Endothelial cell (in vitro differentiated cells): ENCODE measurements at regions not wholly inside any gene's neighbourhood (a gene's known extent, or its start where the extent isn't known, plus 50 kb on each side); places are given as distances from the start of the nearest gene placed in this dataset.

Experiments used
- DNase-seq: peaks from one replicate; pipeline ENCODE4 v3.0.0; 2021; ENCODE audit warnings: low spot score
- H3K27ac Mint-ChIP-seq: one replicate; pipeline ENCODE4 v1.8.0; 2021; ENCODE audit warnings: mixed read lengths, inconsistent platforms; ENCODE audit not compliant: unreplicated experiment
- H3K27me3 Mint-ChIP-seq: one replicate; pipeline ENCODE4 v1.8.0; 2021; ENCODE audit warnings: mild to moderate bottlenecking, moderate library complexity, mixed read lengths, inconsistent platforms; ENCODE audit not compliant: unreplicated experiment
- H3K36me3 Mint-ChIP-seq: one replicate; pipeline ENCODE4 v1.8.0; 2021; ENCODE audit warnings: mild to moderate bottlenecking, low read depth, mixed read lengths, inconsistent platforms; ENCODE audit not compliant: unreplicated experiment
- H3K4me1 Mint-ChIP-seq: one replicate; pipeline ENCODE4 v1.8.0; 2021; ENCODE audit warnings: mild to moderate bottlenecking, mixed read lengths, inconsistent platforms; ENCODE audit not compliant: unreplicated experiment
- H3K4me3 Mint-ChIP-seq: one replicate; pipeline ENCODE4 v1.8.0; 2021; ENCODE audit warnings: mild to moderate bottlenecking, mixed read lengths, inconsistent platforms; ENCODE audit not compliant: unreplicated experiment
- H3K9me3 Mint-ChIP-seq: one replicate; pipeline ENCODE4 v1.8.0; 2021; ENCODE audit warnings: mixed read lengths, inconsistent platforms; ENCODE audit not compliant: unreplicated experiment
- CTCF ChIP-seq: fragments of 200-600 bp; sonication (generic); IDR thresholded peaks from one replicate; pipeline ENCODE4 v1.5.0; 2021; ENCODE audit warnings: antibody characterized with exemption; ENCODE audit not compliant: unreplicated experiment

- no peaks in the 10 kb centered on the region for H3K4me1 Mint-ChIP-seq
- H3K27ac Mint-ChIP-seq, result no peak overlapping the region
- no peak for TF ChIP-seq CTCF
- DNase-seq, result no peak
- no peaks in the 10 kb centered on the region for H3K9me3 Mint-ChIP-seq
- H3K36me3 Mint-ChIP-seq, result no peaks in the 10 kb centered on the region
- no peaks in the 10 kb centered on the region for H3K27me3 Mint-ChIP-seq
- no peak overlapping the region for H3K4me3 Mint-ChIP-seq
Observed at GRCh38 chr10:85047170-85047834, 718.9 kb downstream of the CCSER2 start.

- DNase-seq, result no peak
- no peaks in the 10 kb centered on the region for H3K9me3 Mint-ChIP-seq
- no peak overlapping the region for H3K27ac Mint-ChIP-seq
- H3K4me1 Mint-ChIP-seq, result no peaks in the 10 kb centered on the region
- no peak for TF ChIP-seq CTCF
- H3K36me3 Mint-ChIP-seq, result no peaks in the 10 kb centered on the region
- no peak overlapping the region for H3K4me3 Mint-ChIP-seq
- no peaks in the 10 kb centered on the region for H3K27me3 Mint-ChIP-seq
Observed at GRCh38 chr10:85047979-85048378, 719.6 kb downstream of the CCSER2 start.

GRCh38 chr10:85048644-85049043 lies 720.3 kb downstream of the CCSER2 start:
- H3K4me3 Mint-ChIP-seq, result no peak overlapping the region
- H3K4me1 Mint-ChIP-seq, result no peaks in the 10 kb centered on the region
- no peak for DNase-seq
- H3K36me3 Mint-ChIP-seq, result no peaks in the 10 kb centered on the region
- TF ChIP-seq CTCF, result no peak
- no peaks in the 10 kb centered on the region for H3K27me3 Mint-ChIP-seq
- no peak overlapping the region for H3K27ac Mint-ChIP-seq
- peaks cover 2% of the 10 kb centered on the region for H3K9me3 Mint-ChIP-seq

- no peak for DNase-seq
- H3K4me3 Mint-ChIP-seq, result no peak overlapping the region
- H3K9me3 Mint-ChIP-seq, result peaks cover 11% of the 10 kb centered on the region
- peaks cover 7% of the 10 kb centered on the region for H3K36me3 Mint-ChIP-seq
- peaks cover 4% of the 10 kb centered on the region for H3K27me3 Mint-ChIP-seq
- H3K27ac Mint-ChIP-seq, result no peak overlapping the region
- no peaks in the 10 kb centered on the region for H3K4me1 Mint-ChIP-seq
- no peak for TF ChIP-seq CTCF
Observed at GRCh38 chr10:85060944-85061343, 732.6 kb downstream of the CCSER2 start.

GRCh38 chr10:85061401-85061800 lies 733.0 kb downstream of the CCSER2 start:
- Mint-ChIP-seq H3K27ac (no peak overlapping the region), H3K4me3 (no peak overlapping the region), H3K9me3 (peaks cover 10% of the 10 kb centered on the region), H3K27me3 (peaks cover 2% of the 10 kb centered on the region), H3K36me3 (peaks cover 4% of the 10 kb centered on the region), H3K4me1 (no peaks in the 10 kb centered on the region)
- no peak for TF ChIP-seq CTCF
- no peak for DNase-seq
